ENCODE measurements at regions not wholly inside any gene's neighbourhood (a gene's known extent, or its start where the extent isn't known, plus 50 kb on each side); places are given as distances from the start of the nearest gene placed in this dataset.

- TF ChIP-seq CTCF (IDR thresholded peaks at IDR 0.05) (no peak), ZFX (IDR thresholded peaks at IDR 0.05; ENCODE audit: borderline replicate concordance) (no peak)
These were observed 66.9 kb upstream of the CDC42EP3 start for GRCh38 chr2:37738266-37738885.

Data from 22Rv1 (cell line).